ENCODE measurements at regions not wholly inside any gene's neighbourhood (a gene's known extent, or its start where the extent isn't known, plus 50 kb on each side); places are given as distances from the start of the nearest gene placed in this dataset.

DNA sequence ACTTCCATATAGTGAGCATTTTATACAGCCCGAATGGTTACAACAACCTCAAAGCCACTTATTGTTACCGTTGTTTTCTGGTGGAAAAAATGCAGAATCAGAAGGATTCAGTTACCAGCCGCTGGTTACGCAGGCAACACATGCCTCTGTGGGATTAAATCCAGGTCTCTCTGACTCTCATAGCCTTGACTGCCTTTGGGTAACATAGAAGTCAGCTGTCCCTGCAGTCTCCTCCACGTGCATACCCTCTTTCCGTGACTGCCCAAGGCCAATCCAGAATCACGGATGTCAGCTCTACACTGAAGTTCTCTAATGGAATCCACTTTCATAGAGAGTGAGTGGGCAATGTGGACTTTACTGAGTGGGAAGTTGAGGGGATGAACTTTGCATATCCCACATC lies 189.5 kb upstream of the DNAJC19 start:
- TF ChIP-seq, protein P1, sequence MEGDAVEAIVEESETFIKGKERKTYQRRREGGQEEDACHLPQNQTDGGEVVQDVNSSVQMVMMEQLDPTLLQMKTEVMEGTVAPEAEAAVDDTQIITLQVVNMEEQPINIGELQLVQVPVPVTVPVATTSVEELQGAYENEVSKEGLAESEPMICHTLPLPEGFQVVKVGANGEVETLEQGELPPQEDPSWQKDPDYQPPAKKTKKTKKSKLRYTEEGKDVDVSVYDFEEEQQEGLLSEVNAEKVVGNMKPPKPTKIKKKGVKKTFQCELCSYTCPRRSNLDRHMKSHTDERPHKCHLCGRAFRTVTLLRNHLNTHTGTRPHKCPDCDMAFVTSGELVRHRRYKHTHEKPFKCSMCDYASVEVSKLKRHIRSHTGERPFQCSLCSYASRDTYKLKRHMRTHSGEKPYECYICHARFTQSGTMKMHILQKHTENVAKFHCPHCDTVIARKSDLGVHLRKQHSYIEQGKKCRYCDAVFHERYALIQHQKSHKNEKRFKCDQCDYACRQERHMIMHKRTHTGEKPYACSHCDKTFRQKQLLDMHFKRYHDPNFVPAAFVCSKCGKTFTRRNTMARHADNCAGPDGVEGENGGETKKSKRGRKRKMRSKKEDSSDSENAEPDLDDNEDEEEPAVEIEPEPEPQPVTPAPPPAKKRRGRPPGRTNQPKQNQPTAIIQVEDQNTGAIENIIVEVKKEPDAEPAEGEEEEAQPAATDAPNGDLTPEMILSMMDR (conservative IDR thresholded peaks at IDR 0.05; ENCODE audit: control insufficient read depth, insufficient read depth, low read depth, low read length), result no peak
- DNase-seq (ENCODE audit: low read depth), result no peak

DNA sequence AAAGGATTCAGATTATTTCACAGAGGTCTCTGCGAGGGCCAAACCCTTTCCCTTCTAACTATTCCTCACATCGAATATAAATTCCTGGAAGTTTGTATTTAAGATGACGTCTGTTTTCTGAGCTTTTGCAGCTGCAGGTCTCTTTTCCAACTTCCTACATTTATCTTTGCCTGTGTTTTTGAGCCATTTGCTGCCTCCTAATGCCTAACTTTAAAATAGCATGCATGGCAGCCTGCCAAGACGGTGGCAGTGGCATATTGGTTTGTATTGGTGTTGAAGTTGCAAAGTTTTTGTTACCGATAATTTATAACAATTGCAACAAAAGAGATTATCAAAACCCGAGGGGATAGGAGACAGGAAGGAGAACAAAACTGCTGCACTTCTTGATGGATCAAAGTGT lies 187.1 kb upstream of the DNAJC19 start:
- no peak overlapping the region for H3K4me3 ChIP-seq (ENCODE audit: control insufficient read depth, low read depth, low read length)
- peak; percentile 56 for DNase-seq (ENCODE audit: low read depth)
- TF ChIP-seq, protein P1 (conservative IDR thresholded peaks at IDR 0.05; ENCODE audit: control insufficient read depth, insufficient read depth, low read depth, low read length), result peak; percentile 55

More for the DNA sequence above, 189.5 kb upstream of the DNAJC19 start:
- H3K4me3 ChIP-seq (ENCODE audit: control insufficient read depth, low read depth, low read length), result no peak overlapping the region

DNA sequence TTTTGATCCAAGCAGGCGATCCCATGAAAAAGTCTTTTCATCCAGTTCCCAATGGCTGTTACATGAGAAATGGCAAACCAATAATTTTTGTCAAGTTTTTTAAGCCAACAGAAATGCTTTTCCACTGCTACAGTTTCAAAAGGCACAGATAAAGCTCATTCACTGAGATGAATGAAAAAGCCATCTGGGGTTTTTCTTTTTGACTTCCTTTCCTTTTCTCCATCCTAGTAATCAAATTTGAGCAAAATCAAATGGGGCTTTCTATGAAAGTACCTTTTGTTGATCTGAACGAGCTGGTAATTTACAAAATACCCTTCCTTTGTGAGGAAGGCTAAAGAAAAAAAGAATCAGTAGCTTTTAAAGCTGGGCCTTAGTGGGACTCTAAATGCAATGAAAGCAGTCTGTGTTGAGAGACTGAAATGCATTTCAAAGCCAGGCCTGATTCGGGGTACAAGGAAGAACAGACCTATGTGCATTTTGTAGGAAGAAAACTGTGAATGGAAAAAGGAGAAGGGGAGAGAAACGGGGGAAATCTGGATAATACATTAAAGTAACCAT lies 185.2 kb upstream of the DNAJC19 start:
- TF ChIP-seq, protein P1 (conservative IDR thresholded peaks at IDR 0.05; ENCODE audit: control insufficient read depth, insufficient read depth, low read depth, low read length), result no peak
- no peak for DNase-seq (ENCODE audit: low read depth)

DNA sequence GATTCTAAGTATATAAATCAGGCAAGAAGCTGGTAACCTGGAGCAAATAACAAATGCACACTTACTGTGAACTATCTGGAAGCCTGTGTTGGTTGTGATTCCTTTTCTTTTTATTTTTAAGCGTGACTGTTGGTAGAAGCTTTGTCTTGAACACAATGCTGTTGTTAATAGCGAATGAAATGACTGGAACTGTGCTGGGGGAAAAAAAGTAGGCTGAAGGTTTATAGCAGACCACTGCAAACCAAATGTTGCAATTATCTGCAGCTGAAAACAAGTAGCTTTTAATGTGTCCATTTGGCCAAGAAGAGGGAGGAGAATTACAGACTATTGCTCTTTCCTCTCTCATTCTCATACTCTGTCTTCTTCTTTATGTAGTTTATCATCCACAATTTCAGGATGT lies 184.5 kb upstream of the DNAJC19 start:
- no peak overlapping the region for H3K4me3 ChIP-seq (ENCODE audit: control insufficient read depth, low read depth, low read length)
- TF ChIP-seq, protein P1 (conservative IDR thresholded peaks at IDR 0.05; ENCODE audit: control insufficient read depth, insufficient read depth, low read depth, low read length), result no peak
- no peak for DNase-seq (ENCODE audit: low read depth)

More for the DNA sequence above, 185.2 kb upstream of the DNAJC19 start:
- H3K4me3 ChIP-seq (ENCODE audit: control insufficient read depth, low read depth, low read length), result no peak overlapping the region

DNA sequence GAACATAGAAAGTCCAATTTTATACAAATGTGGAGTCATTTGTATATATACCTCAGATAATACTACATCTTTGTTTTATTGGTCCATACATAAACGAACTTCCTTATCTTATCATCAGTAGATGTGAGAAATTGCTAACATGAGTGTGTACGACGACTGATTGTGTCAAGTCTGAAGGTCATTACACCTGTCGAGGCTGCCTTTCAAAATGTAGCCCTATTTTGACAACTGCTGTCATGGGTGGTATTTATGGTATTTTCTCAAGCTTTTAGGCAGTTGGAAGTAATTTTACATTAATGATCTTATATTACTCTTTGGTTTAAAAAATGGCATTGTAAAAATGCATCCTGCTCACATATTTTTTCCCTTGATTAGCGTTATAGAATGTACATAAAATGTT lies 183.7 kb upstream of the DNAJC19 start:
- TF ChIP-seq, protein P1 (conservative IDR thresholded peaks at IDR 0.05; ENCODE audit: control insufficient read depth, insufficient read depth, low read depth, low read length), result no peak
- DNase-seq (ENCODE audit: low read depth), result no peak
- no peak overlapping the region for H3K4me3 ChIP-seq (ENCODE audit: control insufficient read depth, low read depth, low read length)

DNA sequence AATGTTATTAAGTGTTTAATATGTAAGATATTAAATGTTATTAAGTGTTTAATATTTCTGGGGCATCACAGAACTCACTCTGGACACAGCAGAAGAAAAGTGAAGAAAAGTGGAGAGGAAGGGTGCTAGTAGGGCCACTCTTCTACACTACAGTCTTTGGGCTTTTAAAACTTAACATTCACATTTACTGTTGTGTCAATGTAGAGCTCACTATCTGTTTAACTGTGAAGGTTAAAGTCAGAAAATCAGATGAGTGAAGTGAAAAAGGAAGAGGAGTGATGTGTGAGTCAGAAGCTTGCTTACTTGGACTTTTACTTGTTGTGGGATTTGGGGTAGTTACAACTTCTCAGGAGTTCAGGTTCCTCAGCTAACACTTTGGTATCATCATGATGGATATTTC lies 145.3 kb upstream of the DNAJC19 start:
- DNase-seq (ENCODE audit: low read depth), result no peak
- TF ChIP-seq, protein P1 (conservative IDR thresholded peaks at IDR 0.05; ENCODE audit: control insufficient read depth, insufficient read depth, low read depth, low read length), result no peak
- no peak overlapping the region for H3K4me3 ChIP-seq (ENCODE audit: control insufficient read depth, low read depth, low read length)

DNA sequence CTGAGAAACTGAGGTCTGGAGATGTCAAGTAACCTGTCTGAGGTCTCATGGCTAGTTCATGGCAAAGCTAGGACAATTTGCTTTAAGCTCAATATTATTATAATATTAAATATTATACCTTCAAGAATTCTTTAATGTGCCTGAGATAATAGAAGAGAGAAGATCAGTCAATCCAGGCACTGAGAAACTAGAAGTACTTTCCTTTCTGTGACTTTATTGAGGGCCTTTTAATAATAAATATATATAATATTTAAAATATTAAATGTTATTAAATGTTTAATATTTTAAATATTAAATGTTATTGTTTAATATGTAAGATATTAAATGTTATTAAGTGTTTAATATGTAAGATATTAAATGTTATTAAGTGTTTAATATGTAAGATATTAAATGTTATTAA lies 144.3 kb upstream of the DNAJC19 start:
- no peak overlapping the region for H3K4me3 ChIP-seq (ENCODE audit: control insufficient read depth, low read depth, low read length)
- DNase-seq (ENCODE audit: low read depth), result no peak
- TF ChIP-seq, protein P1 (conservative IDR thresholded peaks at IDR 0.05; ENCODE audit: control insufficient read depth, insufficient read depth, low read depth, low read length), result no peak

Measured in fibroblast of mammary gland (primary cell).